Stomach (tissue), 8 donors: ENCODE measurements at regions not wholly inside any gene's neighbourhood (a gene's known extent, or its start where the extent isn't known, plus 50 kb on each side); places are given as distances from the start of the nearest gene placed in this dataset.

ENCODE experiments used
- DNase-seq, 2 donors: peaks; one replicate each; pipeline versions ENCODE4 v3.0.0 to v3.0.0-alpha.2; 2013 to 2019
- H3K27ac ChIP-seq, 5 donors: fragments of 200-600 bp in 4 of 5; sonication (generic) in 4 of 5; one replicate each; pipeline ENCODE4 v1.5.1; 2013 to 2019; ENCODE audit warnings: mild to moderate bottlenecking in 1 of 5, moderate library complexity in 1 of 5
- H3K27me3 ChIP-seq, 3 donors: fragments of 200-600 bp; sonication (generic); one replicate each; pipeline ENCODE4 v1.5.1; 2017 to 2019; ENCODE audit warnings: mixed run types in 1 of 3
- H3K36me3 ChIP-seq, 4 donors: fragments of 200-600 bp; sonication (generic); 1 replicate in 3 of 4; 2 replicates in 1 of 4; pipeline ENCODE4 v1.5.1; 2016 to 2019
- H3K4me1 ChIP-seq, 4 donors: fragments of 200-600 bp; sonication (generic); one replicate each; pipeline ENCODE4 v1.5.1; 2016 to 2019
- H3K4me3 ChIP-seq, 4 donors: fragments of 200-600 bp; sonication (generic) in 3 of 4; one replicate each; pipeline ENCODE4 v1.5.1; 2016 to 2019; ENCODE audit warnings: mild to moderate bottlenecking in 1 of 4
- H3K9me3 ChIP-seq, 4 donors: fragments of 200-600 bp; sonication (generic); one replicate each; pipeline ENCODE4 v1.5.1; 2016 to 2019
- CTCF ChIP-seq, 7 experiments: fragments of 450-650 bp in 4 of 7; fragments of 200-600 bp in 3 of 7; sonication (generic) in 3 of 7; IDR thresholded peaks; one replicate each; pipeline ENCODE4 v1.5.1; 2016 to 2019; ENCODE audit warnings: antibody characterized with exemption in 7 of 7, control low read depth in 2 of 7, mild to moderate bottlenecking in 1 of 7
- EP300 ChIP-seq: sonication (generic); formaldehyde crosslinking; IDR thresholded peaks from one replicate; pipeline ENCODE4 v1.6.1; 2017; ENCODE audit warnings: antibody characterized with exemption
- POLR2A ChIP-seq, 4 donors: fragments of 450-650 bp; IDR thresholded peaks; one replicate each; pipeline ENCODE4 v1.6.1; 2016; ENCODE audit warnings: antibody characterized with exemption in 4 of 4, control low read depth in 2 of 4, mild to moderate bottlenecking in 1 of 4, moderate library complexity in 1 of 4
- POLR2AphosphoS5 ChIP-seq, 3 donors: sonication (generic); formaldehyde crosslinking; IDR thresholded peaks; one replicate each; pipeline ENCODE4 v1.6.1; 2016; ENCODE audit warnings: antibody characterized with exemption in 3 of 3
- WGBS, 5 donors: extraction: QIAGEN DNeasy Blood & Tissue Kit in 3 of 5; methylation state at CpG; one replicate each; pipeline versions ENCODE4 v1.1.5 to v1.1.7; 2013 to 2018; 5-methylcytosine and 5-hydroxymethylcytosine counted together
- intact Hi-C: fragments of 100-400 bp; cut with DNase I; formaldehyde crosslinking; loops from one replicate; pipeline ENCODE4 v1.15.1; 2023; ENCODE audit warnings: low total_unique reads
- donor health status: healthy with polysubstance abuse.
- donor health status: Bipolar disorder and iron deficiency.
- donor health status: healthy.

DNA sequence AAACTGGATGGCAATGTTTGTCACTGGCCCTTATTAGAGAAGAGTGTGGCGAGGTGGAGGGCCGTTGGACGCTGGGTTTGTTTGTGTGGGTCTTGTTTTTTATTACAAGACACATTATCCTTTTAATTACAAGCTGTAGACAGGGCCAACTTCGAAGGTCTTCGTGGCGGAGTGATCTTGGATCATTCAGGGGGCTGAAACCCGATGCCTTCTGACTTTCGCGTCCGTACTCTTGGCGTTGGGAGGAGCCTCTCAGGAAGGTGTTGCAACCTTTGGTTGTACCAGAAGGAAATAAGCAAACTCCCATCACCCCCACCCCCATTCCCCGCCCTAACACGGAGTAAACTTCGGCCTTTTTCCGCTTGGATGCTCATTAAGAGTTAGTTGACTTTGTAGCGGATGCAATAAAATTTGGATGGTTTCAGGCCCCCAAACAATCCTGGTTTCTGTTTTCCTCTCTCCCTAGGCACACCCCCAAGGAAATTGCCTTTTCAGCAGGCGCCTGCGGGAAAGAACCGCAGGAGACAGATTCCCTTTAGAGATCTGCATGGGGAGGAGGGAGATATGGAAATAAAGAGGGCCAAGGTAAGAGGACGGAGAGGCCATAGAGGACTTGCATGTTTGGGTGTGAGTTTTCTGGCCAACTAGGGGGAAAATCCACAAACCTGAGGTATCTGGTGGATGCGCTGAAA is 294.5 kb upstream of the NFE2L3 start:
- H3K4me1 ChIP-seq = peaks cover 5 to 59% (median 29%) of the 10 kb centered on the region in 4 donors
- peak in 1 of 2 donors; percentile 24 for DNase-seq
- peaks cover 5 to 67% (median 35%) of the 10 kb centered on the region in 4 donors for H3K9me3 ChIP-seq
- WGBS, 5 donors = 14 to 23% (median 18%) methylated on average over 21 of the region's 21 CpGs
- no peaks in the 10 kb centered on the region for H3K36me3 ChIP-seq
- H3K27ac ChIP-seq = peak overlapping the region in 3 of 5 donors; percentile 74 to 88 (median 78)
- intact Hi-C loops = no loop called here
- H3K27me3 ChIP-seq = peaks cover 24 to 100% (median 94%) of the 10 kb centered on the region in 3 donors
- peak overlapping the region; percentile 36 to 44 (median 40) for H3K4me3 ChIP-seq
- TF ChIP-seq CTCF (IDR thresholded peaks at IDR 0.05) (no peak), POLR2A (IDR thresholded peaks at IDR 0.05) (no peak), POLR2AphosphoS5 (IDR thresholded peaks at IDR 0.05) (no peak), EP300 (no peak)

DNA sequence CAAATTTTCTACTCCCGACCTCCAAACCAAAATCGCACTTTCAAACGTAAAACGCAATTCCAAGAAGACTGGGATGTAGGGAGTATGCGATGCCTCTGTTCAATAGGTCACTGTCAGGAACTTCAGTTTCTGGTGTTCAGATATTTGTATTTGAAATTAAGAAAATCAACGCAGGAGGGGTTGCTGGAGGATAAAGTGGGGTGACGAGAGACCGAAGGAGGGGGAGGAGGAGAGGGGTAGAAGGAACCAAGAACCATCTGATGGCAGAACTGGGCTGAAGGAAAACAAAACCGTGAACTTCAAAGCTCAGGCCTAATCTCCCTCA is 293.8 kb upstream of the NFE2L3 start:
- Histone ChIP-seq H3K4me1 (peaks cover 0 to 59% (median 30%) of the 10 kb centered on the region in 4 donors), H3K4me3 (no peak overlapping the region), H3K36me3 (no peaks in the 10 kb centered on the region), H3K27me3 (peaks cover 29 to 100% (median 95%) of the 10 kb centered on the region in 3 donors), H3K9me3 (peaks cover 6 to 74% (median 40%) of the 10 kb centered on the region in 4 donors), H3K27ac (no peak overlapping the region)
- intact Hi-C loops = no loop called here
- no peak for TF ChIP-seq CTCF (IDR thresholded peaks at IDR 0.05)
- no peak for TF ChIP-seq EP300
- TF ChIP-seq POLR2AphosphoS5 (IDR thresholded peaks at IDR 0.05) = no peak
- no peak for TF ChIP-seq POLR2A (IDR thresholded peaks at IDR 0.05)
- DNase-seq = no peak
- WGBS, 5 donors = 16 to 41% (median 31%) methylated on average over 9 of the region's 9 CpGs

GRCh38 chr7:25858525-25859411 is 293.2 kb upstream of the NFE2L3 start:
- H3K4me3 ChIP-seq = no peak overlapping the region
- TF ChIP-seq POLR2AphosphoS5 (IDR thresholded peaks at IDR 0.05) = no peak
- no peak for TF ChIP-seq CTCF (IDR thresholded peaks at IDR 0.05)
- peak in 1 of 2 donors; percentile 41 for DNase-seq
- H3K36me3 ChIP-seq = no peaks in the 10 kb centered on the region
- intact Hi-C loops = no loop called here
- 15 to 40% (median 23%) methylated on average over 35 to 47 of the region's 47 CpGs for WGBS, 5 donors
- H3K27me3 ChIP-seq = peaks cover 35 to 100% (median 100%) of the 10 kb centered on the region in 3 donors
- H3K4me1 ChIP-seq = peaks cover 0 to 54% (median 27%) of the 10 kb centered on the region in 4 donors
- H3K27ac ChIP-seq = no peak overlapping the region
- H3K9me3 ChIP-seq = peaks cover 6 to 75% (median 43%) of the 10 kb centered on the region in 4 donors

GRCh38 chr7:25859412-25860274 is 292.4 kb upstream of the NFE2L3 start:
- H3K27me3 ChIP-seq = peaks cover 36 to 100% (median 100%) of the 10 kb centered on the region in 3 donors
- no peak overlapping the region for H3K27ac ChIP-seq
- peaks cover 6 to 75% (median 43%) of the 10 kb centered on the region in 4 donors for H3K9me3 ChIP-seq
- no peak for DNase-seq
- no peaks in the 10 kb centered on the region for H3K36me3 ChIP-seq
- H3K4me3 ChIP-seq = no peak overlapping the region
- H3K4me1 ChIP-seq = peaks cover 0 to 45% (median 24%) of the 10 kb centered on the region in 4 donors
- intact Hi-C loops = no loop called here
- WGBS, 5 donors = 20 to 37% (median 26%) methylated on average over 19 of the region's 19 CpGs
- TF ChIP-seq CTCF (IDR thresholded peaks at IDR 0.05) (no peak), POLR2A (IDR thresholded peaks at IDR 0.05) (no peak), EP300 (no peak), POLR2AphosphoS5 (IDR thresholded peaks at IDR 0.05) (no peak)
